ENCODE measurements at regions not wholly inside any gene's neighbourhood (a gene's known extent, or its start where the extent isn't known, plus 50 kb on each side); places are given as distances from the start of the nearest gene placed in this dataset.
"Not testable (repeated sequence)": the region's sequence is repeated elsewhere in the genome, so short reads cannot be mapped to it uniquely, and the experiment has no call there.

- DNase-seq, result not testable (repeated sequence)
Observed at GRCh38 chr5:34329611-34330108, 286.6 kb upstream of the C1QTNF3 start.

GRCh38 chr5:34331928-34332454 is 289.0 kb upstream of the C1QTNF3 start:
- DNase-seq, result not testable (repeated sequence)

- DNase-seq, result not testable (repeated sequence)
Observed at GRCh38 chr5:34339408-34340001, 296.5 kb upstream of the C1QTNF3 start.

- DNase-seq, result not testable (repeated sequence)
Observed at GRCh38 chr5:34354440-34354839, 301.7 kb upstream of the RAI14 start.

GRCh38 chr5:34371417-34371816 is 284.7 kb upstream of the RAI14 start:
- not testable (repeated sequence) for DNase-seq

- not testable (repeated sequence) for DNase-seq
Observed at GRCh38 chr5:34371817-34372216, 284.3 kb upstream of the RAI14 start.

GRCh38 chr5:34372739-34373138 is 283.4 kb upstream of the RAI14 start:
- DNase-seq, result not testable (repeated sequence)

- DNase-seq, result not testable (repeated sequence)
Observed at GRCh38 chr5:34377651-34378050, 278.5 kb upstream of the RAI14 start.

GRCh38 chr5:34378498-34378897 is 277.6 kb upstream of the RAI14 start:
- not testable (repeated sequence) for DNase-seq

GRCh38 chr5:34388754-34389153 is 267.4 kb upstream of the RAI14 start:
- DNase-seq, result not testable (repeated sequence)

- no peak for DNase-seq
Observed at GRCh38 chr5:34409373-34409772, 246.8 kb upstream of the RAI14 start.

GRCh38 chr5:34410411-34411139 is 245.6 kb upstream of the RAI14 start:
- DNase-seq, result no peak

- no peak for DNase-seq
Observed at GRCh38 chr5:34411470-34412346, 244.4 kb upstream of the RAI14 start.

- DNase-seq, result no peak
Observed at GRCh38 chr5:34412736-34413135, 243.4 kb upstream of the RAI14 start.

GRCh38 chr5:34415559-34416198 is 240.4 kb upstream of the RAI14 start:
- DNase-seq, result no peak

GRCh38 chr5:34416501-34417008 is 239.6 kb upstream of the RAI14 start:
- DNase-seq, result no peak

- DNase-seq, result not testable (repeated sequence)
Observed at GRCh38 chr5:34420191-34420590, 235.9 kb upstream of the RAI14 start.

- no peak for DNase-seq
Observed at GRCh38 chr5:34436761-34437501, 219.2 kb upstream of the RAI14 start.

- no peak for DNase-seq
Observed at GRCh38 chr5:34439601-34440000, 216.5 kb upstream of the RAI14 start.

GRCh38 chr5:34441767-34442166 is 214.4 kb upstream of the RAI14 start:
- not testable (repeated sequence) for DNase-seq

GRCh38 chr5:34447424-34447823 is 208.7 kb upstream of the RAI14 start:
- no peak for DNase-seq

GRCh38 chr5:34449639-34450038 is 206.5 kb upstream of the RAI14 start:
- no peak for DNase-seq

Measured in CD4-positive, alpha-beta T cell treated with Interleukin-6 for 4 hours (primary cell).